ENCODE measurements at regions not wholly inside any gene's neighbourhood (a gene's known extent, or its start where the extent isn't known, plus 50 kb on each side); places are given as distances from the start of the nearest gene placed in this dataset.

DNA sequence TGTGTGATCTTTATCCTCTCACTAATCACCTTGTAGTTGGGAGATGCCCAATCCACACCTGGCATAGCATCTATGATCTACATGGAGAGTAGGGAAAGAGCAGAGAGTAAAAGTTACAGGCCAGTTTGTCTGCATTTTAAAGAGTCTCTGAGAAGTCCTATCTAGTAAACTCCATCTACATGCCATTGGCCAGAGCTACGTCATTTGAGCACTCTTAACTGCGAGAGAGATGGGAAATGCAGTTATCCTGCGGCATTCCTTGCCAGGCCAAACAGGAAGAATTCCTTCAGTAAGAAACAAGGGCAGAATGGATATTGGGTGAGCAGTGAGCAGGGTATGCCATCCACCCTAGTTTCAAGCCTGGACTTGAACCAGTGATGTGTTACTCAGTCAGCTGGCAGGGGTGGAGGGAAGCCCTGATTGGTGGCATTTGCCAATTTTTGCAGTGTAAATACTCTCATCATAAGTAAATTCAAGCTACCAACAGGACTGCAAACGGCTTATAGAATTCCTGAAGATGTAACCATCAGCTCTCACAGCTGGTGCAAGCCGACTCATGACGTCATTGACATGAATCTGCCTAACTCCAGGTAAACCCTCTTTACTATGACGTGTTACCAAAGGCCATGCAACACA, 156.8 kb upstream of the MSX2 start:
- H3K9ac ChIP-seq (ENCODE audit: low read depth, low read length, poor library complexity, severe bottlenecking), result no peak overlapping the region
- no peaks in the 10 kb centered on the region for H4K20me1 ChIP-seq (ENCODE audit: insufficient read depth, low read length, poor library complexity, severe bottlenecking)
- TF ChIP-seq, protein P1, sequence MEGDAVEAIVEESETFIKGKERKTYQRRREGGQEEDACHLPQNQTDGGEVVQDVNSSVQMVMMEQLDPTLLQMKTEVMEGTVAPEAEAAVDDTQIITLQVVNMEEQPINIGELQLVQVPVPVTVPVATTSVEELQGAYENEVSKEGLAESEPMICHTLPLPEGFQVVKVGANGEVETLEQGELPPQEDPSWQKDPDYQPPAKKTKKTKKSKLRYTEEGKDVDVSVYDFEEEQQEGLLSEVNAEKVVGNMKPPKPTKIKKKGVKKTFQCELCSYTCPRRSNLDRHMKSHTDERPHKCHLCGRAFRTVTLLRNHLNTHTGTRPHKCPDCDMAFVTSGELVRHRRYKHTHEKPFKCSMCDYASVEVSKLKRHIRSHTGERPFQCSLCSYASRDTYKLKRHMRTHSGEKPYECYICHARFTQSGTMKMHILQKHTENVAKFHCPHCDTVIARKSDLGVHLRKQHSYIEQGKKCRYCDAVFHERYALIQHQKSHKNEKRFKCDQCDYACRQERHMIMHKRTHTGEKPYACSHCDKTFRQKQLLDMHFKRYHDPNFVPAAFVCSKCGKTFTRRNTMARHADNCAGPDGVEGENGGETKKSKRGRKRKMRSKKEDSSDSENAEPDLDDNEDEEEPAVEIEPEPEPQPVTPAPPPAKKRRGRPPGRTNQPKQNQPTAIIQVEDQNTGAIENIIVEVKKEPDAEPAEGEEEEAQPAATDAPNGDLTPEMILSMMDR (conservative IDR thresholded peaks at IDR 0.05; ENCODE audit: low read length), result no peak
- H3K4me2 ChIP-seq (ENCODE audit: low read depth, low read length, poor library complexity, severe bottlenecking), result no peak overlapping the region
- H3K36me3 ChIP-seq (ENCODE audit: insufficient read depth, low read length), result no peaks in the 10 kb centered on the region
- no peaks in the 10 kb centered on the region for H3F3A ChIP-seq (ENCODE audit: low read depth)
- H3K79me2 ChIP-seq (ENCODE audit: insufficient read depth, low read length), result no peaks in the 10 kb centered on the region
- no peak overlapping the region for H2AFZ ChIP-seq (ENCODE audit: low read length)
- no peaks in the 10 kb centered on the region for H3K9me3 ChIP-seq (ENCODE audit: insufficient read depth, low read depth, low read length)
- no peak overlapping the region for H3K4me3 ChIP-seq (ENCODE audit: low read length, poor library complexity, severe bottlenecking)
- no peaks in the 10 kb centered on the region for H3K27me3 ChIP-seq (ENCODE audit: insufficient read depth, low read length, poor library complexity, severe bottlenecking)
- H3K9me2 ChIP-seq (replicated peaks; ENCODE audit: low read depth, low read length), result no peaks in the 10 kb centered on the region
- no peaks in the 10 kb centered on the region for H3K4me1 ChIP-seq (ENCODE audit: insufficient read depth, low read length, poor library complexity, severe bottlenecking)

DNA sequence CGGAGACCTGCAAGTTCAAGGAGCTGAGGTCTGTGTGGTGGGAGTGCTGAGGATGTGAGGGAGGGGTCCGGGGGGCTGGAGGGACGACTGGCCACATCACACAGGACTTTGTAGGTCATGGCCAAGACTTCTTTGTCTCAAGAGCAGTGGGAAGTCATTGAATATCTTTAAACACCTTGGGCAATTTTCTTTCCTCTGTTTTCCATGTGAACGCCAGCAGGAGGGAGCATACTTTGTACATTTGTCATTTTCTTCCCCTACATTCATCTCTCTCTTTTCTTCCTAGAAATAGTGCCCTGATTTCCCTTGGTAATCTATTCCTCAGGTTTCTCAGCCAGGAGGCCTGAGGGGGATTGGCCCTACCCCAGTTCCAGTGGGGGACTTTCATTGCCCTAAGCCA, 153.7 kb upstream of the MSX2 start:
- no peaks in the 10 kb centered on the region for H3K36me3 ChIP-seq (ENCODE audit: insufficient read depth, low read length)
- H3K9me2 ChIP-seq (replicated peaks; ENCODE audit: low read depth, low read length), result no peaks in the 10 kb centered on the region
- no peak overlapping the region for H3K4me2 ChIP-seq (ENCODE audit: low read depth, low read length, poor library complexity, severe bottlenecking)
- no peaks in the 10 kb centered on the region for H3F3A ChIP-seq (ENCODE audit: low read depth)
- H3K9me3 ChIP-seq (ENCODE audit: insufficient read depth, low read depth, low read length), result no peaks in the 10 kb centered on the region
- no peak overlapping the region for H2AFZ ChIP-seq (ENCODE audit: low read length)
- no peak for TF ChIP-seq EZH2phosphoT487 (IDR thresholded peaks at IDR 0.05; ENCODE audit: borderline replicate concordance)
- TF ChIP-seq, protein P1 (conservative IDR thresholded peaks at IDR 0.05; ENCODE audit: low read length), result no peak
- no peaks in the 10 kb centered on the region for H3K79me2 ChIP-seq (ENCODE audit: insufficient read depth, low read length)
- no peak overlapping the region for H3K4me3 ChIP-seq (ENCODE audit: low read length, poor library complexity, severe bottlenecking)
- no peaks in the 10 kb centered on the region for H3K27me3 ChIP-seq (ENCODE audit: insufficient read depth, low read length, poor library complexity, severe bottlenecking)
- no peak overlapping the region for H3K9ac ChIP-seq (ENCODE audit: low read depth, low read length, poor library complexity, severe bottlenecking)
- no peaks in the 10 kb centered on the region for H4K20me1 ChIP-seq (ENCODE audit: insufficient read depth, low read length, poor library complexity, severe bottlenecking)
- H3K4me1 ChIP-seq (ENCODE audit: insufficient read depth, low read length, poor library complexity, severe bottlenecking), result no peaks in the 10 kb centered on the region

DNA sequence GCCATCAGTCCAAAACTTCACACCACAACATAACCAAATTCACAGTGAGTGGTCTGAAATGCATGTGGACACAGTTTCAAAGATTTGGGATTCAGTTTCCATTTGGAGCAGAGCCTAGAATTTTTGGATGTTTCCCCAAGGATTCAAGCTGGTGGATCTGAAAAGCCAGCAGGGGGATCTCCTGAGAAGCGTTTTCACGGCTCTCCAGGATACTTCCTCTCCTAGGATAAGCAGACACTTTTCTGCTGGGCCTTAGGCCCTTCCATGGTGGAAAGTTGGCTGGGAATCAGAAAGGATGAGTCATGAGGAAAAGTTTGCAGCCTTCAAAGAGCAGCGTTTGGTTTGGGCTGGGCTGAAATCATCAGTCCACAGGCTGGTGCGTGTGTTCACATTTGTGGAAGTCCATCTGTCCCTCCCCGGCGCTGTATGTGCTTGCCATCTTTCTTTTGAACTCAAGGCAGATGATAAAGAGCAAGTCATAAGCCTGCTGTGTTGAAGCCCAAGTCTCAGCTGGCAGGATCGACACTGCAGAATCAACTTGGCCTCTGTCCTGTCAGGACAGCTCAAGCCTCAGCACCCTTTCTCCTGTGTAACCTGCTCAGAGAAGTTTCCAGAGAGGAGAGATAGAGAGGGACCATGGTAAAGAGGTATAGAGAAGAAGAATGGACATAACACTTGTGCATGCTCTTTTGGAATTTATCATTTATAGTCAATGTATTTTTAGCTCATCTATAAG, 152.6 kb upstream of the MSX2 start:
- Histone ChIP-seq H3K79me2 (ENCODE audit: insufficient read depth, low read length) (no peaks in the 10 kb centered on the region), H3K27me3 (ENCODE audit: insufficient read depth, low read length, poor library complexity, severe bottlenecking) (no peaks in the 10 kb centered on the region), H3F3A (ENCODE audit: low read depth) (no peaks in the 10 kb centered on the region), H3K9me2 (replicated peaks; ENCODE audit: low read depth, low read length) (no peaks in the 10 kb centered on the region), H2AFZ (ENCODE audit: low read length) (no peak overlapping the region), H3K4me1 (ENCODE audit: insufficient read depth, low read length, poor library complexity, severe bottlenecking) (no peaks in the 10 kb centered on the region), H3K4me3 (ENCODE audit: low read length, poor library complexity, severe bottlenecking) (no peak overlapping the region), H3K9ac (ENCODE audit: low read depth, low read length, poor library complexity, severe bottlenecking) (no peak overlapping the region), H3K36me3 (ENCODE audit: insufficient read depth, low read length) (no peaks in the 10 kb centered on the region), H4K20me1 (ENCODE audit: insufficient read depth, low read length, poor library complexity, severe bottlenecking) (no peaks in the 10 kb centered on the region), H3K4me2 (ENCODE audit: low read depth, low read length, poor library complexity, severe bottlenecking) (no peak overlapping the region), H3K9me3 (ENCODE audit: insufficient read depth, low read depth, low read length) (no peaks in the 10 kb centered on the region)
- no peak for TF ChIP-seq EZH2phosphoT487 (IDR thresholded peaks at IDR 0.05; ENCODE audit: borderline replicate concordance)
- TF ChIP-seq, protein P1 (conservative IDR thresholded peaks at IDR 0.05; ENCODE audit: low read length), result no peak

Data from Loucy (cell line).